GM18505 (cell line): ENCODE measurements at regions not wholly inside any gene's neighbourhood (a gene's known extent, or its start where the extent isn't known, plus 50 kb on each side); places are given as distances from the start of the nearest gene placed in this dataset.

ENCODE experiments used
- ATAC-seq: cut with Tn5 transposase; IDR thresholded peaks from one replicate; pipeline ENCODE4 v1.9.1; 2021; ENCODE audit not compliant: unreplicated experiment
- POLR2A ChIP-seq: IDR thresholded peaks from 4 replicates; pipeline ENCODE4 v1.6.1; 2011; ENCODE audit warnings: borderline replicate concordance; ENCODE audit not compliant: insufficient read depth, insufficient read length; ENCODE audit errors: extremely low read depth

- TF ChIP-seq POLR2A: no peak
- no peak for ATAC-seq
Observed at GRCh38 chr11:130773244-130773820, 142.9 kb downstream of the SNX19 start.

GRCh38 chr11:130774703-130775102 is 141.6 kb downstream of the SNX19 start:
- TF ChIP-seq POLR2A: no peak
- ATAC-seq: no peak

- ATAC-seq: no peak
- TF ChIP-seq POLR2A: no peak
Observed at GRCh38 chr11:130775306-130776060, 140.8 kb downstream of the SNX19 start.

- ATAC-seq: no peak
- TF ChIP-seq POLR2A: no peak
Observed at GRCh38 chr11:130776061-130776419, 140.2 kb downstream of the SNX19 start.

GRCh38 chr11:130778026-130778425 is 138.3 kb downstream of the SNX19 start:
- ATAC-seq: no peak
- no peak for TF ChIP-seq POLR2A

- ATAC-seq: no peak
- TF ChIP-seq POLR2A: no peak
Observed at GRCh38 chr11:130778705-130779104, 137.6 kb downstream of the SNX19 start.

GRCh38 chr11:130779267-130779666 is 137.0 kb downstream of the SNX19 start:
- no peak for TF ChIP-seq POLR2A
- no peak for ATAC-seq

- no peak for ATAC-seq
- no peak for TF ChIP-seq POLR2A
Observed at GRCh38 chr11:130779943-130780342, 136.3 kb downstream of the SNX19 start.

GRCh38 chr11:130780437-130780836 is 135.8 kb downstream of the SNX19 start:
- no peak for TF ChIP-seq POLR2A
- ATAC-seq: no peak

- no peak for ATAC-seq
- no peak for TF ChIP-seq POLR2A
Observed at GRCh38 chr11:130781931-130782330, 134.3 kb downstream of the SNX19 start.

- ATAC-seq: no peak
- TF ChIP-seq POLR2A: no peak
Observed at GRCh38 chr11:130782361-130783222, 133.7 kb downstream of the SNX19 start.

- no peak for ATAC-seq
- TF ChIP-seq POLR2A: no peak
Observed at GRCh38 chr11:130783323-130783722, 133.0 kb downstream of the SNX19 start.

- TF ChIP-seq POLR2A: no peak
- no peak for ATAC-seq
Observed at GRCh38 chr11:130785380-130786116, 130.7 kb downstream of the SNX19 start.
